NCI-H2029 (cell line): ENCODE measurements at regions not wholly inside any gene's neighbourhood (a gene's known extent, or its start where the extent isn't known, plus 50 kb on each side); places are given as distances from the start of the nearest gene placed in this dataset.

Experiments
- DNase-seq: peaks from one replicate; lab custom pipeline; 2025; lab: John Stamatoyannopoulos, UW

- no peak for DNase-seq
Observed at GRCh38 chr10:93178226-93178625, 104.5 kb downstream of the CYP26A1 start.

GRCh38 chr10:93180482-93180931 lies 106.8 kb downstream of the CYP26A1 start:
- DNase-seq: no peak

- no peak for DNase-seq
Observed at GRCh38 chr10:93181271-93182048, 107.8 kb downstream of the CYP26A1 start.

GRCh38 chr10:93182049-93182327 lies 108.3 kb downstream of the CYP26A1 start:
- DNase-seq: no peak

GRCh38 chr10:93182790-93183189 lies 109.1 kb downstream of the CYP26A1 start:
- no peak for DNase-seq

- DNase-seq: no peak
Observed at GRCh38 chr10:93186653-93187052, 113.0 kb downstream of the CYP26A1 start.

- DNase-seq: no peak
Observed at GRCh38 chr10:93189944-93190343, 116.3 kb downstream of the CYP26A1 start.

- no peak for DNase-seq
Observed at GRCh38 chr10:93190372-93190771, 116.7 kb downstream of the CYP26A1 start.

GRCh38 chr10:93193906-93194305 lies 120.2 kb downstream of the CYP26A1 start:
- DNase-seq: no peak

- DNase-seq: no peak
Observed at GRCh38 chr10:93198401-93199131, 124.9 kb downstream of the CYP26A1 start.

GRCh38 chr10:93199191-93199751 lies 125.6 kb downstream of the CYP26A1 start:
- DNase-seq: peak; percentile 0

GRCh38 chr10:93204494-93205485 lies 131.1 kb downstream of the CYP26A1 start:
- DNase-seq: no peak

- DNase-seq: no peak
Observed at GRCh38 chr10:93206652-93207051, 133.0 kb downstream of the CYP26A1 start.

GRCh38 chr10:93208717-93209464 lies 135.2 kb downstream of the CYP26A1 start:
- DNase-seq: no peak

GRCh38 chr10:93211991-93212390 lies 138.3 kb downstream of the CYP26A1 start:
- DNase-seq: no peak

- DNase-seq: no peak
Observed at GRCh38 chr10:93215312-93215711, 141.6 kb downstream of the CYP26A1 start.

- DNase-seq: no peak
Observed at GRCh38 chr10:93216341-93216985, 142.8 kb downstream of the CYP26A1 start.

- no peak for DNase-seq
Observed at GRCh38 chr10:93218386-93218785, 144.7 kb downstream of the CYP26A1 start.

- no peak for DNase-seq
Observed at GRCh38 chr10:93219347-93219746, 145.7 kb downstream of the CYP26A1 start.

- no peak for DNase-seq
Observed at GRCh38 chr10:93220296-93221170, 146.8 kb downstream of the CYP26A1 start.
